ENCODE measurements at regions not wholly inside any gene's neighbourhood (a gene's known extent, or its start where the extent isn't known, plus 50 kb on each side); places are given as distances from the start of the nearest gene placed in this dataset.

DNA sequence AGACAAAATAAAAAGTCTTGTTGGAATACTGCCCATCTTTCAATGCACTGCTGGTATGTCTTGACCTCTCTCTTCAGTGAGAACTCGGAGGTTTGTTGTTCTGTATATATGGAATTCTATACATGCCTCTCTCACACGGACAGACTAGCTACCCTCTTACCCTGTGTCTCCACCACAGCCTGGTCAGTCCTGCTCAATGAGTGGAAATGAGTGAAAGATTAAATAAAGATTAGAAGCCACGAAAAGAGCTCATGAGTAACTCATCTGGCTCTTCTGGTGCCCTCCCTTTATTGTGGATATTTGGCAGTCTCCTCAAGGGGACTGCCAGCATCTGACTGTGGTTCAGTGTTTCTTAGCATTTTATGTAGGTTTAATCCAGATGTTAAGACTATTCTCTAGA lies 262.8 kb upstream of the MAP3K7 start:
- no peak for TF ChIP-seq ZNF274 (IDR thresholded peaks at IDR 0.05; ENCODE audit: low read depth, low read length)
- TF ChIP-seq YY1 (IDR thresholded peaks at IDR 0.05; ENCODE audit: insufficient read depth, insufficient read length), result no peak
